Epithelial cell of esophagus (primary cell): ENCODE measurements at regions not wholly inside any gene's neighbourhood (a gene's known extent, or its start where the extent isn't known, plus 50 kb on each side); places are given as distances from the start of the nearest gene placed in this dataset.
A peak's percentile ranks its signal among the peaks of the same experiment; 100 is the strongest.
"Not testable (repeated sequence)": the region's sequence is repeated elsewhere in the genome, so short reads cannot be mapped to it uniquely, and the experiment has no call there.

Experiments
- DNase-seq: peaks from one replicate; pipeline ENCODE4 v3.0.0; 2010; ENCODE audit warnings: low read depth
- H3K4me3 ChIP-seq: 2 replicates; pipeline ENCODE4 v1.5.1; 2011; ENCODE audit warnings: mild to moderate bottlenecking, low read length, control low read depth
- CTCF ChIP-seq: IDR thresholded peaks from 2 replicates; pipeline ENCODE4 v1.5.1; 2011; ENCODE audit warnings: low read depth, mild to moderate bottlenecking, low read length, control low read depth, inconsistent platforms; ENCODE audit not compliant: insufficient read depth; ENCODE audit errors: missing control alignments

- no peak overlapping the region for H3K4me3 ChIP-seq
- no peak for TF ChIP-seq CTCF
- DNase-seq = peak; percentile 16
These were observed 699.7 kb upstream of the ZNF804A start for GRCh38 chr2:183898641-183899040.

- DNase-seq = no peak
- no peak overlapping the region for H3K4me3 ChIP-seq
- TF ChIP-seq CTCF = no peak
These were observed 696.4 kb upstream of the ZNF804A start for GRCh38 chr2:183901931-183902330.

GRCh38 chr2:183903026-183903425 is 695.3 kb upstream of the ZNF804A start:
- DNase-seq = peak; percentile 44
- H3K4me3 ChIP-seq = no peak overlapping the region
- TF ChIP-seq CTCF = no peak

- not testable (repeated sequence) for H3K4me3 ChIP-seq, DNase-seq
These were observed 682.3 kb upstream of the ZNF804A start for GRCh38 chr2:183916041-183916440.

GRCh38 chr2:183919167-183919566 is 679.2 kb upstream of the ZNF804A start:
- H3K4me3 ChIP-seq = no peak overlapping the region
- DNase-seq = no peak
- no peak for TF ChIP-seq CTCF

- TF ChIP-seq CTCF = no peak
- no peak for DNase-seq
- no peak overlapping the region for H3K4me3 ChIP-seq
These were observed 678.4 kb upstream of the ZNF804A start for GRCh38 chr2:183919926-183920325.

- no peak for DNase-seq
- no peak overlapping the region for H3K4me3 ChIP-seq
- TF ChIP-seq CTCF = no peak
These were observed 673.0 kb upstream of the ZNF804A start for GRCh38 chr2:183925281-183925680.

- H3K4me3 ChIP-seq = no peak overlapping the region
- DNase-seq = no peak
- no peak for TF ChIP-seq CTCF
These were observed 671.9 kb upstream of the ZNF804A start for GRCh38 chr2:183926433-183926832.
